NCI-H1417 (cell line): ENCODE measurements at regions not wholly inside any gene's neighbourhood (a gene's known extent, or its start where the extent isn't known, plus 50 kb on each side); places are given as distances from the start of the nearest gene placed in this dataset.

ENCODE experiments used
- DNase-seq, 3 experiments: peaks; one replicate each; lab custom pipeline; 2025; lab: John Stamatoyannopoulos, UW

GRCh38 chr17:77869665-77870132 lies 88.8 kb upstream of the TNRC6C start:
- DNase-seq: no peak

GRCh38 chr17:77872199-77872598 lies 86.3 kb upstream of the TNRC6C start:
- no peak for DNase-seq

GRCh38 chr17:77872714-77873499 lies 85.6 kb upstream of the TNRC6C start:
- peak in 1 of 3 experiments; percentile 48 for DNase-seq

GRCh38 chr17:77873500-77874302 lies 84.8 kb upstream of the TNRC6C start:
- peak in 1 of 3 experiments; percentile 48 for DNase-seq

GRCh38 chr17:77874303-77875050 lies 84.0 kb upstream of the TNRC6C start:
- no peak for DNase-seq

- DNase-seq: no peak
Observed at GRCh38 chr17:77875051-77875780, 83.3 kb upstream of the TNRC6C start.

GRCh38 chr17:77875881-77876509 lies 82.5 kb upstream of the TNRC6C start:
- DNase-seq: no peak

GRCh38 chr17:77877036-77877435 lies 81.5 kb upstream of the TNRC6C start:
- no peak for DNase-seq

GRCh38 chr17:77877646-77878355 lies 80.7 kb upstream of the TNRC6C start:
- DNase-seq: no peak

GRCh38 chr17:77879226-77879895 lies 79.1 kb upstream of the TNRC6C start:
- DNase-seq: no peak

GRCh38 chr17:77879896-77880280 lies 78.6 kb upstream of the TNRC6C start:
- no peak for DNase-seq

GRCh38 chr17:77880711-77881450 lies 77.6 kb upstream of the TNRC6C start:
- DNase-seq: no peak

- DNase-seq: peak in 1 of 3 experiments; percentile 41
Observed at GRCh38 chr17:77881545-77881944, 77.0 kb upstream of the TNRC6C start.

GRCh38 chr17:77882040-77882439 lies 76.5 kb upstream of the TNRC6C start:
- no peak for DNase-seq

GRCh38 chr17:77882481-77883212 lies 75.9 kb upstream of the TNRC6C start:
- no peak for DNase-seq

- DNase-seq: no peak
Observed at GRCh38 chr17:77883213-77883650, 75.3 kb upstream of the TNRC6C start.

- peak; percentile 79 to 92 (median 82) for DNase-seq
Observed at GRCh38 chr17:77884019-77884418, 74.5 kb upstream of the TNRC6C start.

- peak in 2 of 3 experiments; percentile 24 to 25 for DNase-seq
Observed at GRCh38 chr17:77884967-77885641, 73.4 kb upstream of the TNRC6C start.
